Transverse colon (tissue), 4 donors: ENCODE measurements at regions not wholly inside any gene's neighbourhood (a gene's known extent, or its start where the extent isn't known, plus 50 kb on each side); places are given as distances from the start of the nearest gene placed in this dataset.

ENCODE experiments used
- DNase-seq: peaks from one replicate; pipeline ENCODE4 v3.0.0-alpha.2; 2019
- H3K27ac ChIP-seq, 4 donors: fragments of 200-600 bp; sonication (generic); 2 replicates each; pipeline ENCODE4 v1.5.1; 2016 to 2018; ENCODE audit warnings: inconsistent platforms in 4 of 4
- H3K27me3 ChIP-seq: fragments of 200-600 bp; sonication (generic); 2 replicates; pipeline ENCODE4 v1.5.1; 2017; ENCODE audit warnings: inconsistent platforms
- H3K36me3 ChIP-seq, 4 donors: fragments of 200-600 bp; sonication (generic); 2 replicates each; pipeline ENCODE4 v1.5.1; 2017 to 2019; ENCODE audit warnings: inconsistent platforms in 4 of 4
- H3K4me1 ChIP-seq, 4 donors: fragments of 200-600 bp; sonication (generic); 2 replicates each; pipeline ENCODE4 v1.5.1; 2017 to 2020; ENCODE audit warnings: inconsistent platforms in 4 of 4
- H3K4me3 ChIP-seq, 4 donors: fragments of 200-600 bp; sonication (generic); 1 replicate in 1 of 4; 2 replicates in 3 of 4; pipeline versions ENCODE4 v1.5.1 to v1.6.1; 2017 to 2019; ENCODE audit warnings: inconsistent platforms in 4 of 4
- H3K9me3 ChIP-seq, 2 donors: fragments of 200-600 bp; sonication (generic); 2 replicates each; pipeline ENCODE4 v1.5.1; 2017 to 2019; ENCODE audit warnings: inconsistent platforms in 2 of 2
- EP300 ChIP-seq: sonication (generic); formaldehyde crosslinking; IDR thresholded peaks from one replicate; pipeline ENCODE4 v1.6.1; 2017; ENCODE audit warnings: antibody characterized with exemption, low read depth
- POLR2A ChIP-seq: fragments of 450-650 bp; IDR thresholded peaks from one replicate; pipeline ENCODE4 v1.6.1; 2016; ENCODE audit warnings: antibody characterized with exemption, mild to moderate bottlenecking, moderate library complexity
- POLR2AphosphoS5 ChIP-seq, 3 donors: sonication (generic); formaldehyde crosslinking; IDR thresholded peaks; one replicate each; pipeline ENCODE4 v1.6.1; 2016; ENCODE audit warnings: antibody characterized with exemption in 3 of 3
- WGBS, 2 donors: methylation state at CpG; one replicate each; pipeline ENCODE4 v1.1.5; 2018; ENCODE audit warnings: low coverage in 1 of 2; 5-methylcytosine and 5-hydroxymethylcytosine counted together
- in situ Hi-C, 4 donors: fragments of 200-750 bp; cut with MboI; loops; one replicate each; pipeline versions ENCODE4 v1.15.0 to v1.15.1; 2017; ENCODE audit warnings: low sequenced_read_pairs in 3 of 4, low pct_ligation_motif_present in 1 of 4, low pct_unique_long_range_greater_than_20kb in 1 of 4
- intact Hi-C: fragments of 100-400 bp; cut with DNase I; formaldehyde crosslinking; loops from one replicate; pipeline ENCODE4 v1.15.1; 2023; ENCODE audit warnings: low total_unique reads
- TF ChIP-seq, protein P1 (sequence below), 5 experiments: fragments of 200-600 bp in 3 of 5; fragments of 450-650 bp in 2 of 5; sonication (generic) in 3 of 5; IDR thresholded peaks; 1 replicate in 2 of 5; 2 replicates in 3 of 5; pipeline ENCODE4 v1.5.1; 2016 to 2017; ENCODE audit warnings: antibody characterized with exemption in 5 of 5, inconsistent platforms in 3 of 5, mild to moderate bottlenecking in 2 of 5, moderate library complexity in 1 of 5

DNA sequence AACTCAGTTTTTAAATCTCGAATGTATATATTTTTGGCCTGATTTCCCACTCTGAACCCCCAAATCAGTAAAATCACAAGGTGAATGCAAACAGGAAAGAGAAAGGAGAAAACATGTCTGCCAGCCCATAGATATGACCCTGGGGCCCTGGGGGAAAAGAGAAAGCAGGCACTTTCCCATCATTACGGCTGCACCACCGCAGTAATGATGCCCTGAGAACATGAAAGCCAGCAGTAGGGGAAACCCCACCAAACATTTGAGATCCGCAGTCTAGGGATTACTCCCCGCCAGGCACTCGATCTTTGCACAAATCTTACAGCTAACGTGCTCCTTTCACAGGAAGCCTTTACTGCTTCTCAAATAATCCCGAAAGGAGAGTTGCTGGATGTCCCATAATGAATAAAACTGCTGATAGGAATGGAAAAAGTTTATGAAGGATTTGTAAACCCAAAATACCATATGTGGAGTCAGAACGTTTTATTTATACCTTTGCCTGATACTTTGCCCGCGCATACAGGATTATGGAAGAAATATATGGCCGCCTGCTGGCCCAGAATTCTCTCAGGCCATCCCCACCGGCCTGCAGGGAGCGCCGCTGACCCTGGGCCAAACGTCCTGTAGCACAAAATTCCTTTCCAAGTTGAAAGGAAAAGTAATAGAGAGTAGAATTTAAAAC lies 180.0 kb upstream of the INHBA start:
- WGBS, 2 donors, result 88 to 89% methylated on average over 5 to 16 of the region's 16 CpGs
- no peak for DNase-seq
- Histone ChIP-seq H3K36me3 (no peaks in the 10 kb centered on the region), H3K4me3 (no peak overlapping the region), H3K4me1 (peaks cover 13 to 28% (median 27%) of the 10 kb centered on the region in 4 donors), H3K27ac (peak overlapping the region in 1 of 4 donors; percentile 1), H3K27me3 (no peaks in the 10 kb centered on the region), H3K9me3 (no peaks in the 10 kb centered on the region)
- in situ Hi-C loops, result no loop called here
- TF ChIP-seq POLR2AphosphoS5 (IDR thresholded peaks at IDR 0.05) (no peak), POLR2A (no peak), EP300 (no peak)
- TF ChIP-seq, protein P1, sequence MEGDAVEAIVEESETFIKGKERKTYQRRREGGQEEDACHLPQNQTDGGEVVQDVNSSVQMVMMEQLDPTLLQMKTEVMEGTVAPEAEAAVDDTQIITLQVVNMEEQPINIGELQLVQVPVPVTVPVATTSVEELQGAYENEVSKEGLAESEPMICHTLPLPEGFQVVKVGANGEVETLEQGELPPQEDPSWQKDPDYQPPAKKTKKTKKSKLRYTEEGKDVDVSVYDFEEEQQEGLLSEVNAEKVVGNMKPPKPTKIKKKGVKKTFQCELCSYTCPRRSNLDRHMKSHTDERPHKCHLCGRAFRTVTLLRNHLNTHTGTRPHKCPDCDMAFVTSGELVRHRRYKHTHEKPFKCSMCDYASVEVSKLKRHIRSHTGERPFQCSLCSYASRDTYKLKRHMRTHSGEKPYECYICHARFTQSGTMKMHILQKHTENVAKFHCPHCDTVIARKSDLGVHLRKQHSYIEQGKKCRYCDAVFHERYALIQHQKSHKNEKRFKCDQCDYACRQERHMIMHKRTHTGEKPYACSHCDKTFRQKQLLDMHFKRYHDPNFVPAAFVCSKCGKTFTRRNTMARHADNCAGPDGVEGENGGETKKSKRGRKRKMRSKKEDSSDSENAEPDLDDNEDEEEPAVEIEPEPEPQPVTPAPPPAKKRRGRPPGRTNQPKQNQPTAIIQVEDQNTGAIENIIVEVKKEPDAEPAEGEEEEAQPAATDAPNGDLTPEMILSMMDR (IDR thresholded peaks at IDR 0.05), result no peak
- intact Hi-C loops, result loop anchor here (5.0 kb wide), 1 partner anchor 1079 kb away; no protein-coding TSS in a partner anchor

DNA sequence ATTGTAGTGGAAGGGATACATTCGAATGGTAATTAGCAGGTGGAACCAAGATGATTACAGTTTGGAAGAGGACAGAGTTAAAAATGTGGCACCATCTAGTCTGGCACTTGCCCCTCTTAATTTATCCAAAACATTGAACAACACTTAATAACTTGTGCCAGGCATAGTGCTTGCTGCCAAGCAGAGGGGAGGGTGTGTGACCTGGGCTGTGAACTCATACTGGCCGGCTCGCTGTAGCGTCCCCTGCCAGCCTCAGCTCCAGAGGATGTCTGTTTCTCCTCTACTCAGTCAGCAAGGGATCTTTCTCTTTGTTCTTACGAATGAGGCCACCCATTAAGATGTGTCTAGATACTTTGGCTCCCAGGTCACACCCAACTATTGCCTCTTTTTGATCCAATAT lies 179.4 kb upstream of the INHBA start:
- Histone ChIP-seq H3K4me3 (no peak overlapping the region), H3K4me1 (peaks cover 9 to 22% (median 20%) of the 10 kb centered on the region in 4 donors), H3K9me3 (no peaks in the 10 kb centered on the region), H3K27ac (peak overlapping the region in 2 of 4 donors; percentile 1 to 35), H3K27me3 (no peaks in the 10 kb centered on the region), H3K36me3 (no peaks in the 10 kb centered on the region)
- TF ChIP-seq, protein P1 (IDR thresholded peaks at IDR 0.05), result no peak
- no peak for TF ChIP-seq EP300
- TF ChIP-seq POLR2AphosphoS5 (IDR thresholded peaks at IDR 0.05), result no peak
- no peak for TF ChIP-seq POLR2A
- in situ Hi-C loops (no loop called here), intact Hi-C loops (loop anchor here (5.0 kb wide), 1 partner anchor 1080 kb away; no protein-coding TSS in a partner anchor)
- 78 to 86% methylated on average over 1 to 5 of the region's 5 CpGs for WGBS, 2 donors
- DNase-seq, result no peak

DNA sequence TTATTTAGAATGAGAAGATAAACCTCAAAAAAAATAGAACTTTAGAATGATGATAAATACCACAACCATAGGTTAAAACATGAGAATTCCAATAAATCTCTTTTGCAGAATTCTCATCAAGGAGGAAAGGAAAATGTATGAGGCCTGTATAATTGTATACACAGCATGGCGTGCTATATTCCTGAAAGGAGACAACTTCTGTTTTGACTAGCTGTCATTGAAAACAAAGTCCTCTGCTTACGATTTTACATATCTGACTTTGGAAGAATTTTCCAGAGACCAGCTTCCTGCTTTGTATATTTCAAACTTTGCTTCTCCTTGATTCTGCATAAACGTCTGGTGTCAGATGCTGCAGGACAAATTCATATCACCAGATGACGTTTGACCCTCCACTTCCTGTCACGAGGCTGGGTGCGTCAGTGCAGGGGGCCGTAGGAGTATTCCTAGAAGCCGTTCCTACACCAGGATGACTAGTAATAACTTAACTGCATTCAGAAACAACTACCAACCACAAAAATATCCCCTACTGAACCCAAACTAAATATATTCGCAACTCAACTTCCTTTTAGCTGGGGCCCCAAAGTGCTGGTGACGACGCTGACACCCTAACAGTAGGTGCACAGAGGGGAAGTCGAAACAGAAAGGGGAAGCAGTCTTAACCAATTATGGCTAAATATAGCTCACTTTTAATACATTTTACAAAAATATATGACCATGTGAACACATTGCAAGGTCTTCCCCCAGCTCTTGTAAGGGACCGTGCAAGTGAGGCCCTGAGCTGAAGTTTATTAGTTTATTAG lies 178.6 kb upstream of the INHBA start:
- Histone ChIP-seq H3K4me1 (peaks cover 6 to 15% (median 13%) of the 10 kb centered on the region in 4 donors), H3K4me3 (no peak overlapping the region), H3K9me3 (no peaks in the 10 kb centered on the region), H3K27ac (peak overlapping the region in 2 of 4 donors; percentile 11 to 35), H3K36me3 (no peaks in the 10 kb centered on the region), H3K27me3 (no peaks in the 10 kb centered on the region)
- 64 to 70% methylated on average over 11 to 13 of the region's 13 CpGs for WGBS, 2 donors
- in situ Hi-C loops (no loop called here), intact Hi-C loops (loop anchor here (5.0 kb wide), 1 partner anchor 1081 kb away; no protein-coding TSS in a partner anchor)
- DNase-seq, result peak; percentile 46
- TF ChIP-seq POLR2AphosphoS5 (IDR thresholded peaks at IDR 0.05) (no peak), POLR2A (no peak), EP300 (no peak)
- TF ChIP-seq, protein P1 (IDR thresholded peaks at IDR 0.05), result no peak

DNA sequence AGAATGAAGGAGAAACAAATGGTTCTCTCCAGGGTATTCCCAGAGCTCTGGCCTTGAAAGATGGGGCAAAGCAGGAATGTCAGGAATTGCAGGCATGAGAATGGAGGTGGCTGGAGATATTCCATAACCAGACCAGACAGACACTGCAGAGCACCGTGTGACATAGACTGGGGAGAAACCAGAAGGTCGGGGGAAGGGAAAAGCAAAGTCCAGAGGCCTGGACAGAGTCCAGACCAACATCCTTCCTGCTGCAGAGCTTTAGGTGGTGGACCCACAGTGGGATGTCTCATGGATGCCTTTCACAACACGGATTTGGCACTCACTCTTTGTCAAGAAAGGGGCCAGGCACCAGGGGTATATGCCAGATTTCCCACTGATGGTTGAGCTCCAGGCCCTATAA lies 177.2 kb upstream of the INHBA start:
- peaks cover 0 to 1% (median 0%) of the 10 kb centered on the region in 4 donors for H3K4me1 ChIP-seq
- H3K27ac ChIP-seq, result no peak overlapping the region
- no peaks in the 10 kb centered on the region for H3K9me3 ChIP-seq
- H3K27me3 ChIP-seq, result no peaks in the 10 kb centered on the region
- TF ChIP-seq POLR2A (no peak), POLR2AphosphoS5 (IDR thresholded peaks at IDR 0.05) (no peak), EP300 (no peak)
- TF ChIP-seq, protein P1 (IDR thresholded peaks at IDR 0.05), result no peak
- no peaks in the 10 kb centered on the region for H3K36me3 ChIP-seq
- intact Hi-C loops, result loop anchor here (5.0 kb wide), 1 partner anchor 1082 kb away; no protein-coding TSS in a partner anchor
- in situ Hi-C loops, result no loop called here
- no peak for DNase-seq
- no peak overlapping the region for H3K4me3 ChIP-seq
- WGBS, 2 donors, result 21 to 59% methylated on average over 2 to 3 of the region's 3 CpGs
